DOHH2 (cell line): ENCODE measurements at regions not wholly inside any gene's neighbourhood (a gene's known extent, or its start where the extent isn't known, plus 50 kb on each side); places are given as distances from the start of the nearest gene placed in this dataset.

ENCODE experiments used
- H3F3A ChIP-seq: fragments of 200-600 bp; sonication (generic), shearing (Covaris generic); 2 replicates; pipeline ENCODE4 v1.6.0; 2016; ENCODE audit warnings: antibody characterized with exemption, mild to moderate bottlenecking; ENCODE audit not compliant: control insufficient read depth, insufficient read depth
- H3K27ac ChIP-seq: fragments of 200-600 bp; sonication (generic); 2 replicates; pipeline ENCODE4 v1.5.1; 2014; ENCODE audit warnings: low read depth, mild to moderate bottlenecking, low read length, moderate library complexity
- H3K27me3 ChIP-seq: fragments of 200-600 bp; sonication (generic); 2 replicates; pipeline ENCODE4 v1.6.1; 2014; ENCODE audit warnings: mild to moderate bottlenecking, low read length, mixed read lengths; ENCODE audit not compliant: control insufficient read depth
- H3K36me3 ChIP-seq: fragments of 200-600 bp; sonication (generic); 2 replicates; pipeline ENCODE4 v1.6.1; 2014; ENCODE audit warnings: mild to moderate bottlenecking, low read length, moderate library complexity, mixed read lengths; ENCODE audit not compliant: control insufficient read depth
- H3K4me1 ChIP-seq: fragments of 200-600 bp; sonication (generic); 2 replicates; pipeline ENCODE4 v1.6.1; 2014; ENCODE audit warnings: mild to moderate bottlenecking, low read length, mixed read lengths; ENCODE audit not compliant: control insufficient read depth
- H3K4me2 ChIP-seq: fragments of 200-600 bp; sonication (generic); 2 replicates; pipeline ENCODE4 v1.6.0; 2014; ENCODE audit warnings: mild to moderate bottlenecking, low read length, moderate library complexity
- H3K4me3 ChIP-seq: fragments of 200-600 bp; sonication (generic); 2 replicates; pipeline ENCODE4 v1.5.1; 2014; ENCODE audit warnings: mild to moderate bottlenecking, low read length, mixed read lengths
- H3K79me2 ChIP-seq: fragments of 200-600 bp; sonication (generic); 2 replicates; pipeline ENCODE4 v1.6.1; 2014; ENCODE audit warnings: mild to moderate bottlenecking, low read length, mixed read lengths; ENCODE audit not compliant: control insufficient read depth
- H3K9me2 ChIP-seq: fragments of 200-600 bp; sonication (generic); replicated peaks from 2 replicates; pipeline ENCODE4 v1.6.1; 2014; ENCODE audit warnings: mild to moderate bottlenecking, low read length, mixed read lengths; ENCODE audit not compliant: control insufficient read depth
- H3K9me3 ChIP-seq: fragments of 200-600 bp; sonication (generic); 2 replicates; pipeline ENCODE4 v1.6.1; 2014; ENCODE audit warnings: antibody characterized with exemption, low read length, mixed read lengths; ENCODE audit not compliant: control insufficient read depth, insufficient read depth
- H4K20me1 ChIP-seq: fragments of 200-600 bp; sonication (generic); 2 replicates; pipeline ENCODE4 v1.6.0; 2014; ENCODE audit warnings: low read depth, mild to moderate bottlenecking, antibody characterized with exemption, low read length, moderate library complexity; ENCODE audit not compliant: control insufficient read depth, insufficient read depth
- EZH2phosphoT487 ChIP-seq: fragments of 200-600 bp; sonication (generic); IDR thresholded peaks from 2 replicates; pipeline ENCODE4 v1.6.1; 2017; ENCODE audit warnings: borderline replicate concordance, mild to moderate bottlenecking, antibody characterized with exemption, low read length, moderate library complexity, mixed read lengths
- TF ChIP-seq, protein P1 (sequence below): fragments of 200-600 bp; sonication (generic); IDR thresholded peaks from one replicate; pipeline ENCODE4 v1.5.1; 2014; ENCODE audit warnings: antibody characterized with exemption, mild to moderate bottlenecking, low read depth, low read length; ENCODE audit not compliant: poor library complexity, severe bottlenecking

DNA sequence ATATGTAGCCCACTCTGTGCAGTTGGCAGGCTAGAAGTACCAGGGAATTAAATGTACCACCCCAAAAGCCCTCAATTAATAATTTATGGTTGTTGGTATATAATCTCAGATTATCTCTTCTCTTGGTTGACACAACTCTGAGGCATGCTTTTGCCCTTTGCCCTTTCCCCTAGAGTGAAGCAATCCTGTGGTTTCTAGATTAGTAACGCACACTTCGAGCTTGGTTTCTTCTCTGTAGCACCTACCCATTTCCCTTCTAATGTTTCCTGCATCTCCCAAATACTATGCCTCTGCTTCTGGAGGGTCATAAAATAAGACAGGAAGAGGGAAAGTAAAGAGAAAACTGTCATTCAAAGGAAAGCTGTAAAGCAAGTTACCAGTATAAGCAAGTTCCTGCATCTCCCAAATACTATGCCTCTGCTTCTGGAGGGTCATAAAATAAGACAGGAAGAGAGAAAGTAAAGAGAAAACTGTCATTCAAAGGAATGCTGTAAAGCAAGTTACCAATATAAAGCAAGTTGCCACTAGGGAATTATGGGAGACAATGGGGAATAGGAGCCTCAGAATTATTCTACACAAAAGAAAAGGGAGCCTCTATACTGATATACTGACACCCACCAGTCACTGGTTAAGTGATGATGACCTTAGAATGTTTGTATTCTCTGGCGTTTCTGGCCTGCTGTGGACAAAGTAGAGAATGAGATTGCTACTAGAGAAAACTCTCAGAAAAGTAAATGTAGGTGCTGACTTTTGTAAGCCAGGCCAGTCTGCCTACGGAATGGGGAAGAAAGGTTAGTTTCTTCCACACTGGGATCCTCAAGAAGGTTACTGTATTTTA is 862.6 kb upstream of the MAN1A1 start:
- no peak overlapping the region for H3K4me2 ChIP-seq
- TF ChIP-seq EZH2phosphoT487: no peak
- TF ChIP-seq, protein P1, sequence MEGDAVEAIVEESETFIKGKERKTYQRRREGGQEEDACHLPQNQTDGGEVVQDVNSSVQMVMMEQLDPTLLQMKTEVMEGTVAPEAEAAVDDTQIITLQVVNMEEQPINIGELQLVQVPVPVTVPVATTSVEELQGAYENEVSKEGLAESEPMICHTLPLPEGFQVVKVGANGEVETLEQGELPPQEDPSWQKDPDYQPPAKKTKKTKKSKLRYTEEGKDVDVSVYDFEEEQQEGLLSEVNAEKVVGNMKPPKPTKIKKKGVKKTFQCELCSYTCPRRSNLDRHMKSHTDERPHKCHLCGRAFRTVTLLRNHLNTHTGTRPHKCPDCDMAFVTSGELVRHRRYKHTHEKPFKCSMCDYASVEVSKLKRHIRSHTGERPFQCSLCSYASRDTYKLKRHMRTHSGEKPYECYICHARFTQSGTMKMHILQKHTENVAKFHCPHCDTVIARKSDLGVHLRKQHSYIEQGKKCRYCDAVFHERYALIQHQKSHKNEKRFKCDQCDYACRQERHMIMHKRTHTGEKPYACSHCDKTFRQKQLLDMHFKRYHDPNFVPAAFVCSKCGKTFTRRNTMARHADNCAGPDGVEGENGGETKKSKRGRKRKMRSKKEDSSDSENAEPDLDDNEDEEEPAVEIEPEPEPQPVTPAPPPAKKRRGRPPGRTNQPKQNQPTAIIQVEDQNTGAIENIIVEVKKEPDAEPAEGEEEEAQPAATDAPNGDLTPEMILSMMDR: no peak
- H3K36me3 ChIP-seq: no peaks in the 10 kb centered on the region
- no peaks in the 10 kb centered on the region for H3K4me1 ChIP-seq
- no peaks in the 10 kb centered on the region for H3K79me2 ChIP-seq
- no peak overlapping the region for H3K27ac ChIP-seq
- H4K20me1 ChIP-seq: no peaks in the 10 kb centered on the region
- H3K9me3 ChIP-seq: no peaks in the 10 kb centered on the region
- H3K9me2 ChIP-seq: no peaks in the 10 kb centered on the region
- H3F3A ChIP-seq: no peaks in the 10 kb centered on the region
- H3K4me3 ChIP-seq: no peak overlapping the region
- no peaks in the 10 kb centered on the region for H3K27me3 ChIP-seq

DNA sequence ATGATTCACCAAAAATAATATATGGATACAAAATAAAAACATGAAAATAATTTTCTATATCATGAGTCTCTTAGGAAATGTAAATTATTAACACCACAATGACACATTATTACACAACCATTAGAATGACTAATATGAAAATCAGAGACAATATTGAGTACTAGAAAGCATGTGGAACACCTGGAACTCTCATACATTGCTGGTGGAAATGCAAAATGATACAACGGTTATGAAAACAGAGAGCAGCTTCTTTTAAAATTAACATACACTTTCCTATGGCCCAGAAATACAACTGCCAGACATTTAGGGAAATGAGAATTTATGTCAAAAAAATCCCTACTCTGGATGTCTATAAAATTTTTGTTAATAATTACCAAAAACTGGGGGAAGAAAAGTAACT is 853.3 kb upstream of the MAN1A1 start:
- Histone ChIP-seq H3K4me1 (no peaks in the 10 kb centered on the region), H3K27ac (no peak overlapping the region), H3K27me3 (no peaks in the 10 kb centered on the region), H3K4me3 (no peak overlapping the region), H3K9me2 (no peaks in the 10 kb centered on the region), H3K79me2 (no peaks in the 10 kb centered on the region), H3K36me3 (no peaks in the 10 kb centered on the region), H3K4me2 (no peak overlapping the region), H3F3A (no peaks in the 10 kb centered on the region), H4K20me1 (no peaks in the 10 kb centered on the region), H3K9me3 (no peaks in the 10 kb centered on the region)
- TF ChIP-seq, protein P1: no peak
- no peak for TF ChIP-seq EZH2phosphoT487

DNA sequence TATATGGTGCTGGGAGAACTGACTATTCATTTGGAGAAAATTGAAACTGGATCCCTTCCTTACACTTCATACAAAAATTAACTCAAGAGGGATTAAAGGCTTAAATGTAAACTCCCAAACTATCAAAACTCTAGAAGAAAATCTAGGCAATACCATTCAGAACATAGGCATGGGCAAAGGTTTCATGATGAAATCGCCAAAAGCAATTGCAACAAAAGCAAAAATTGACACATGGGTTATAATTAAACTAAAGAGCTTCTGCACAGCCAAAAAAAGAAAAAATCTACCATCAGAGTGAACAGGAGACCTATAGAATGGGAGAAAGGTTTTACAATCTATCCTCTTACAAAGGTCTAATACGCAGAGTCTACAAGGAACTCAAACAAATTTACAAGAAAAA is 851.3 kb upstream of the MAN1A1 start:
- no peaks in the 10 kb centered on the region for H3K36me3 ChIP-seq
- H4K20me1 ChIP-seq: no peaks in the 10 kb centered on the region
- no peak overlapping the region for H3K4me3 ChIP-seq
- H3K79me2 ChIP-seq: no peaks in the 10 kb centered on the region
- TF ChIP-seq EZH2phosphoT487: no peak
- TF ChIP-seq, protein P1: no peak
- no peaks in the 10 kb centered on the region for H3K9me2 ChIP-seq
- H3K4me1 ChIP-seq: no peaks in the 10 kb centered on the region
- H3K27ac ChIP-seq: no peak overlapping the region
- H3K4me2 ChIP-seq: no peak overlapping the region
- no peaks in the 10 kb centered on the region for H3K27me3 ChIP-seq
- H3K9me3 ChIP-seq: no peaks in the 10 kb centered on the region
- no peaks in the 10 kb centered on the region for H3F3A ChIP-seq
